Mesendoderm (in vitro differentiated cells): ENCODE measurements at regions not wholly inside any gene's neighbourhood (a gene's known extent, or its start where the extent isn't known, plus 50 kb on each side); places are given as distances from the start of the nearest gene placed in this dataset.

Experiments
- DNase-seq: peaks from one replicate; pipeline ENCODE4 v3.0.0; 2013
- H2AK5ac ChIP-seq: 2 replicates; pipeline ENCODE4 v1.6.1; 2013; ENCODE audit warnings: low read length, inconsistent platforms
- H2BK120ac ChIP-seq: 2 replicates; pipeline ENCODE4 v1.6.1; 2013; ENCODE audit warnings: low read depth, mild to moderate bottlenecking, low read length, moderate library complexity, mixed read lengths
- H2BK15ac ChIP-seq: replicated peaks from 2 replicates; pipeline ENCODE4 v1.6.1; 2013; ENCODE audit warnings: low read depth, mild to moderate bottlenecking, moderate library complexity
- H2BK5ac ChIP-seq: 2 replicates; pipeline ENCODE4 v1.6.1; 2013; ENCODE audit warnings: low read length, inconsistent platforms
- H3K18ac ChIP-seq: 2 replicates; pipeline ENCODE4 v1.6.1; 2013; ENCODE audit warnings: mild to moderate bottlenecking, low read length, mixed read lengths
- H3K23ac ChIP-seq: one replicate; pipeline ENCODE4 v1.6.1; 2013; ENCODE audit warnings: low read length
- H3K27ac ChIP-seq: 2 replicates; pipeline ENCODE4 v1.5.1; 2013; ENCODE audit warnings: low read depth, mild to moderate bottlenecking, inconsistent platforms, low read length, moderate library complexity
- H3K27me3 ChIP-seq: 2 replicates; pipeline ENCODE4 v1.6.1; 2013; ENCODE audit warnings: low read length, control low read depth, mild to moderate bottlenecking, inconsistent platforms; ENCODE audit not compliant: insufficient read depth, poor library complexity
- H3K36me3 ChIP-seq: 2 replicates; pipeline ENCODE4 v1.6.1; 2013; ENCODE audit warnings: low read length, inconsistent platforms; ENCODE audit not compliant: control insufficient read depth, insufficient read depth
- H3K4ac ChIP-seq: one replicate; pipeline ENCODE4 v1.6.1; 2013; ENCODE audit warnings: low read depth, mild to moderate bottlenecking, low read length, moderate library complexity
- H3K4me1 ChIP-seq: 2 replicates; pipeline ENCODE4 v1.6.1; 2013; ENCODE audit warnings: low read depth, low read length, inconsistent platforms; ENCODE audit not compliant: control insufficient read depth
- H3K4me2 ChIP-seq: 2 replicates; pipeline ENCODE4 v1.6.1; 2013; ENCODE audit warnings: low read length
- H3K4me3 ChIP-seq: 2 replicates; pipeline ENCODE4 v1.5.1; 2013; ENCODE audit warnings: mild to moderate bottlenecking, low read length
- H3K56ac ChIP-seq: one replicate; pipeline ENCODE4 v1.6.1; 2013; ENCODE audit warnings: low read length
- H3K79me1 ChIP-seq: 2 replicates; pipeline ENCODE4 v1.6.1; 2013; ENCODE audit warnings: low read length, inconsistent platforms
- H3K79me2 ChIP-seq: 2 replicates; pipeline ENCODE4 v1.6.1; 2013; ENCODE audit warnings: mild to moderate bottlenecking, low read length; ENCODE audit not compliant: control insufficient read depth, insufficient read depth
- H3K9ac ChIP-seq: 2 replicates; pipeline ENCODE4 v1.6.1; 2013; ENCODE audit warnings: low read length, inconsistent platforms
- H4K5ac ChIP-seq: one replicate; pipeline ENCODE4 v1.6.1; 2013; ENCODE audit warnings: low read length
- H4K8ac ChIP-seq: one replicate; pipeline ENCODE4 v1.6.1; 2013; ENCODE audit warnings: low read depth, mild to moderate bottlenecking, control low read depth, low read length, moderate library complexity
- WGBS: extraction: QIAGEN DNeasy Blood & Tissue Kit; methylation state at CpG from one replicate; pipeline ENCODE4 v1.1.7; 2013; ENCODE audit warnings: low lambda C conversion rate, missing lambda C conversion rate; ENCODE audit not compliant: insufficient coverage; ENCODE audit errors: extremely low coverage; 5-methylcytosine and 5-hydroxymethylcytosine counted together

GRCh38 chr9:87350915-87351314 lies 146.8 kb upstream of the DAPK1 start:
- Histone ChIP-seq H3K27me3 (no peaks in the 10 kb centered on the region), H4K8ac (no peak overlapping the region), H4K5ac (no peak overlapping the region), H3K56ac (no peak overlapping the region), H3K18ac (no peak overlapping the region), H3K36me3 (no peaks in the 10 kb centered on the region), H2BK5ac (no peak overlapping the region), H3K4me3 (no peak overlapping the region), H3K27ac (no peak overlapping the region), H3K4me2 (no peak overlapping the region), H2BK120ac (no peak overlapping the region), H3K4me1 (no peaks in the 10 kb centered on the region), H3K23ac (no peak overlapping the region), H2BK15ac (no peak overlapping the region), H3K4ac (no peak overlapping the region), H2AK5ac (no peak overlapping the region), H3K9ac (no peak overlapping the region), H3K79me1 (no peaks in the 10 kb centered on the region), H3K79me2 (no peaks in the 10 kb centered on the region)
- WGBS: no CpG with 5 or more reads among the region's 2 CpGs
- no peak for DNase-seq

- Histone ChIP-seq H3K18ac (no peak overlapping the region), H3K4ac (no peak overlapping the region), H2BK120ac (no peak overlapping the region), H2BK15ac (no peak overlapping the region), H3K79me1 (no peaks in the 10 kb centered on the region), H3K23ac (no peak overlapping the region), H3K56ac (no peak overlapping the region), H3K79me2 (no peaks in the 10 kb centered on the region), H2BK5ac (no peak overlapping the region), H4K8ac (no peak overlapping the region), H3K27me3 (no peaks in the 10 kb centered on the region), H2AK5ac (no peak overlapping the region), H3K36me3 (no peaks in the 10 kb centered on the region), H3K27ac (no peak overlapping the region), H3K4me3 (no peak overlapping the region), H3K4me1 (no peaks in the 10 kb centered on the region), H3K9ac (no peak overlapping the region), H4K5ac (no peak overlapping the region), H3K4me2 (no peak overlapping the region)
- no CpG with 5 or more reads among the region's 3 CpGs for WGBS
- no peak for DNase-seq
These were observed 144.4 kb upstream of the DAPK1 start for GRCh38 chr9:87353301-87353700.

- Histone ChIP-seq H3K4me2 (no peak overlapping the region), H3K9ac (no peak overlapping the region), H3K23ac (no peak overlapping the region), H2BK15ac (no peak overlapping the region), H4K8ac (no peak overlapping the region), H3K4ac (no peak overlapping the region), H3K27ac (no peak overlapping the region), H3K36me3 (no peaks in the 10 kb centered on the region), H2AK5ac (no peak overlapping the region), H3K4me3 (no peak overlapping the region), H3K56ac (no peak overlapping the region), H2BK120ac (no peak overlapping the region), H3K79me2 (no peaks in the 10 kb centered on the region), H4K5ac (no peak overlapping the region), H3K79me1 (no peaks in the 10 kb centered on the region), H3K18ac (no peak overlapping the region), H3K4me1 (no peaks in the 10 kb centered on the region), H2BK5ac (no peak overlapping the region), H3K27me3 (no peaks in the 10 kb centered on the region)
- no CpG with 5 or more reads among the region's 1 CpG for WGBS
- DNase-seq: no peak
These were observed 143.5 kb upstream of the DAPK1 start for GRCh38 chr9:87354147-87354546.

- Histone ChIP-seq H3K4me1 (no peaks in the 10 kb centered on the region), H3K18ac (no peak overlapping the region), H3K79me2 (no peaks in the 10 kb centered on the region), H2AK5ac (no peak overlapping the region), H3K23ac (no peak overlapping the region), H3K56ac (no peak overlapping the region), H3K36me3 (no peaks in the 10 kb centered on the region), H3K4ac (no peak overlapping the region), H2BK120ac (no peak overlapping the region), H4K5ac (no peak overlapping the region), H3K79me1 (no peaks in the 10 kb centered on the region), H2BK5ac (no peak overlapping the region), H3K27me3 (no peaks in the 10 kb centered on the region), H3K9ac (no peak overlapping the region), H3K4me2 (no peak overlapping the region), H3K27ac (no peak overlapping the region), H3K4me3 (no peak overlapping the region), H2BK15ac (no peak overlapping the region), H4K8ac (no peak overlapping the region)
- WGBS: no CpG with 5 or more reads among the region's 1 CpG
- no peak for DNase-seq
These were observed 140.1 kb upstream of the DAPK1 start for GRCh38 chr9:87357600-87357999.

- Histone ChIP-seq H3K23ac (no peak overlapping the region), H4K5ac (no peak overlapping the region), H3K36me3 (no peaks in the 10 kb centered on the region), H3K4ac (no peak overlapping the region), H2BK120ac (no peak overlapping the region), H2BK5ac (no peak overlapping the region), H3K79me2 (no peaks in the 10 kb centered on the region), H4K8ac (no peak overlapping the region), H2AK5ac (no peak overlapping the region), H3K4me1 (no peaks in the 10 kb centered on the region), H3K56ac (no peak overlapping the region), H3K79me1 (no peaks in the 10 kb centered on the region), H3K27ac (no peak overlapping the region), H3K4me2 (no peak overlapping the region), H3K27me3 (no peaks in the 10 kb centered on the region), H3K4me3 (no peak overlapping the region), H3K9ac (no peak overlapping the region), H3K18ac (no peak overlapping the region), H2BK15ac (no peak overlapping the region)
- DNase-seq: no peak
These were observed 138.4 kb upstream of the DAPK1 start for GRCh38 chr9:87359264-87359663.

GRCh38 chr9:87359958-87360601 lies 137.6 kb upstream of the DAPK1 start:
- no peak overlapping the region for H2BK5ac ChIP-seq
- H3K27ac ChIP-seq: no peak overlapping the region
- no peak overlapping the region for H3K18ac ChIP-seq
- H3K4ac ChIP-seq: no peak overlapping the region
- H3K56ac ChIP-seq: no peak overlapping the region
- H3K79me2 ChIP-seq: no peaks in the 10 kb centered on the region
- H2BK120ac ChIP-seq: no peak overlapping the region
- no peaks in the 10 kb centered on the region for H3K4me1 ChIP-seq
- H3K79me1 ChIP-seq: no peaks in the 10 kb centered on the region
- H2AK5ac ChIP-seq: no peak overlapping the region
- DNase-seq: no peak
- H4K8ac ChIP-seq: no peak overlapping the region
- no peak overlapping the region for H4K5ac ChIP-seq
- no peak overlapping the region for H3K9ac ChIP-seq
- WGBS: no CpG with 5 or more reads among the region's 3 CpGs
- H2BK15ac ChIP-seq: no peak overlapping the region
- H3K4me2 ChIP-seq: no peak overlapping the region
- no peak overlapping the region for H3K4me3 ChIP-seq
- H3K27me3 ChIP-seq: no peaks in the 10 kb centered on the region
- no peak overlapping the region for H3K23ac ChIP-seq
- H3K36me3 ChIP-seq: no peaks in the 10 kb centered on the region
